ENCODE measurements at regions not wholly inside any gene's neighbourhood (a gene's known extent, or its start where the extent isn't known, plus 50 kb on each side); places are given as distances from the start of the nearest gene placed in this dataset.

DNA sequence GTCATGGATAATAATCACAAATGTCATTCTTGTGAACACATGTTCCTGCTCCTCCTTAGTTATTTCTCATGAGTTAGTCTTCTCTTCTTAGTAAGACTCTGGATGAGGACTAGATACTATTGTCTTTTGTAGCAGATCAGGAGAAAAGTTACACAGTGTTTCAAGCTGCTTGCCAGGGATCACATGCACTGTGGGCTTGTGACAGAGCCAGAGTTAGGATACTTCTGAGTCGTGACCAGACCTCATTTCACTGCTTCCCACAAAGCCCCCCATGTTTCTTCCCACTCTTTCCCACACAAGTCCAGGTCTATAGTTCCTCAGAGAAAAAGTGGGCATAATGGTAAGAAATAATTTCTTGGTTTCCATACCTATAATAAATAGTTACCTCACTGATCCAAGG lies 80.2 kb upstream of the LRATD1 start:
- Histone ChIP-seq H3K36me3 (ENCODE audit: control insufficient read depth, insufficient read depth, low read length) (no peaks in the 10 kb centered on the region), H3K27me3 (ENCODE audit: control insufficient read depth, insufficient read depth, low read length) (no peaks in the 10 kb centered on the region), H3K4me3 (ENCODE audit: low read depth in 2 of 2, low read length in 2 of 2) (no peak overlapping the region), H3K27ac (ENCODE audit: low read length) (no peak overlapping the region), H3K9me3 (ENCODE audit: control insufficient read depth, insufficient read depth, low read depth, low read length) (no peaks in the 10 kb centered on the region), H3K4me1 (ENCODE audit: control insufficient read depth, insufficient read depth, low read length) (no peaks in the 10 kb centered on the region)
- no peak for DNase-seq (ENCODE audit: low read depth, low spot score)
- POLR2A ChIA-PET: no interaction called here
- TF ChIP-seq REST (IDR thresholded peaks at IDR 0.05; ENCODE audit: insufficient read depth in 1 of 2, low read depth in 2 of 2, low read length in 1 of 2): no peak
- no peak for TF ChIP-seq POLR2AphosphoS5 (IDR thresholded peaks at IDR 0.05; ENCODE audit: low read depth, low read length)
- CTCF ChIA-PET: no interaction called here
- intact Hi-C loops (cut with micrococcal nuclease; ENCODE audit: unreplicated experiment) (no loop called here), in situ Hi-C loops (cut with HindIII; ENCODE audit: low pct_unique_long_range_greater_than_20kb, low sequenced_read_pairs) (no loop called here)
- no TSS peak for BruUV-seq (replicated peaks)
- no peak for ATAC-seq

- BruUV-seq (replicated peaks): no TSS peak
- no peak for DNase-seq (ENCODE audit: low read depth, low spot score)
- ATAC-seq: no peak
- no peaks in the 10 kb centered on the region for H3K36me3 ChIP-seq (ENCODE audit: control insufficient read depth, insufficient read depth, low read length)
- H3K4me1 ChIP-seq (ENCODE audit: control insufficient read depth, insufficient read depth, low read length): no peaks in the 10 kb centered on the region
- CTCF ChIA-PET: no interaction called here
- intact Hi-C loops (cut with micrococcal nuclease; ENCODE audit: unreplicated experiment): no loop called here
- no peaks in the 10 kb centered on the region for H3K9me3 ChIP-seq (ENCODE audit: control insufficient read depth, insufficient read depth, low read depth, low read length)
- POLR2A ChIA-PET: no interaction called here
- no peaks in the 10 kb centered on the region for H3K27me3 ChIP-seq (ENCODE audit: control insufficient read depth, insufficient read depth, low read length)
- in situ Hi-C loops (cut with HindIII; ENCODE audit: low pct_unique_long_range_greater_than_20kb, low sequenced_read_pairs): no loop called here
- no peak for TF ChIP-seq CTCF (IDR thresholded peaks at IDR 0.05)
- no peak for TF ChIP-seq TCF7L2 (IDR thresholded peaks at IDR 0.05; ENCODE audit: low read depth, low read length)
- TF ChIP-seq POLR2AphosphoS5 (IDR thresholded peaks at IDR 0.05; ENCODE audit: low read depth, low read length): no peak
- TF ChIP-seq SIN3A (IDR thresholded peaks at IDR 0.05; ENCODE audit: borderline replicate concordance, insufficient read depth, low read depth, low read length): no peak
- TF ChIP-seq REST (IDR thresholded peaks at IDR 0.05; ENCODE audit: insufficient read depth in 1 of 2, low read depth in 2 of 2, low read length in 1 of 2): no peak
- H3K4me3 ChIP-seq (ENCODE audit: low read depth in 2 of 2, low read length in 2 of 2): no peak overlapping the region
- H3K27ac ChIP-seq (ENCODE audit: low read length): no peak overlapping the region
These were observed 79.7 kb upstream of the LRATD1 start for GRCh38 chr2:14552818-14553217.

All from Panc1 (cell line).